GM18507 (cell line): ENCODE measurements at regions not wholly inside any gene's neighbourhood (a gene's known extent, or its start where the extent isn't known, plus 50 kb on each side); places are given as distances from the start of the nearest gene placed in this dataset.
"Not testable (repeated sequence)": the region's sequence is repeated elsewhere in the genome, so short reads cannot be mapped to it uniquely, and the experiment has no call there.

Experiments
- DNase-seq: peaks from one replicate; pipeline ENCODE4 v3.0.0; 2011; ENCODE audit warnings: low read depth; ENCODE audit not compliant: insufficient read length; ENCODE audit errors: extremely low spot score
- FAIRE-seq: peaks from 2 replicates; lab custom pipeline; 2011; peaks lifted over from hg19 to GRCh38; lab: Jason Lieb, UNC

GRCh38 chr11:19631712-19632498 lies 80.7 kb upstream of the NAV2 start:
- FAIRE-seq (no peak), DNase-seq (no peak)

DNA sequence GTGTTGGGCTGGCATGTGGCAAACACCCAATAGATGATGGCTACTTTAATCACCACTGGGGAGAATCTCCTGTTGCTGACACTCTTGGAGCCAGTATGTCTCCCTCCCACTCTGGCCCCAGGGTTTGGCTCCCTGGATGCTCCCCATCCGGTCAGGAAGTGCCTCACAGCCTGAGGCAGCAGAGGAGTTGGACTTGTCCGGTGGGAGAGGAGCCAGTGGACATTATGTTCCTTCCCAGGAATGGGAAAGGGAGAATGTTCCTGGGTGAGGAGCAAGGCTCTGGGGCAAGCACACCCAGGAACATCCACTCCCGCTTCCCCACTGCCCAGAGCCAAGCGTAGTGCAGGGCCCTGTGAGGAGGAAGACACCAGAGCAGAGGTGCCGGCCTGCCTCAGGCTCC lies 84.6 kb upstream of the NAV2 start:
- no peak for FAIRE-seq

DNA sequence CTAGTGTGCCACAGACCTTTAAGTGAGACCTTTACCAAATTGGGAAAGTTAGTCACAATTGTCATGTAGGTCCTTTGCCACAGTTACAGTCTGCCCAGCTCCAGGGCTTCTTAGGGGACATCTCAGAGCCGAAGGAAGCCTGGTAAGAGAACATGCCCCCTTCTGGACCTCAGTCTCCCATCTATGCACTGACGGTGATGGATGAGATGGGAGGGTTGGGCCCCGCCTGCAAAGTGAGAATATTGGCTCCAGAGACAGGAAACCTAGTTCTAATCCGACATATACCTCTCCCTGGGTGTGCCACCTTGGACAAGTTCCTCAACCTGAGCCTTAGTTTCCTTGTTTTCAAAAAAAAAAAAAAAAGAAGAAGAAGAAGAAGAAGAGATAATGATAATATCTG lies 85.1 kb upstream of the NAV2 start:
- DNase-seq, result no peak
- FAIRE-seq, result no peak

More for the DNA sequence above, 84.6 kb upstream of the NAV2 start:
- DNase-seq, result no peak

- FAIRE-seq (no peak), DNase-seq (no peak)
These were observed 87.2 kb upstream of the NAV2 start for GRCh38 chr11:19625438-19625837.

- no peak for DNase-seq
- FAIRE-seq, result no peak
These were observed 94.7 kb upstream of the NAV2 start for GRCh38 chr11:19617696-19618523.

DNA sequence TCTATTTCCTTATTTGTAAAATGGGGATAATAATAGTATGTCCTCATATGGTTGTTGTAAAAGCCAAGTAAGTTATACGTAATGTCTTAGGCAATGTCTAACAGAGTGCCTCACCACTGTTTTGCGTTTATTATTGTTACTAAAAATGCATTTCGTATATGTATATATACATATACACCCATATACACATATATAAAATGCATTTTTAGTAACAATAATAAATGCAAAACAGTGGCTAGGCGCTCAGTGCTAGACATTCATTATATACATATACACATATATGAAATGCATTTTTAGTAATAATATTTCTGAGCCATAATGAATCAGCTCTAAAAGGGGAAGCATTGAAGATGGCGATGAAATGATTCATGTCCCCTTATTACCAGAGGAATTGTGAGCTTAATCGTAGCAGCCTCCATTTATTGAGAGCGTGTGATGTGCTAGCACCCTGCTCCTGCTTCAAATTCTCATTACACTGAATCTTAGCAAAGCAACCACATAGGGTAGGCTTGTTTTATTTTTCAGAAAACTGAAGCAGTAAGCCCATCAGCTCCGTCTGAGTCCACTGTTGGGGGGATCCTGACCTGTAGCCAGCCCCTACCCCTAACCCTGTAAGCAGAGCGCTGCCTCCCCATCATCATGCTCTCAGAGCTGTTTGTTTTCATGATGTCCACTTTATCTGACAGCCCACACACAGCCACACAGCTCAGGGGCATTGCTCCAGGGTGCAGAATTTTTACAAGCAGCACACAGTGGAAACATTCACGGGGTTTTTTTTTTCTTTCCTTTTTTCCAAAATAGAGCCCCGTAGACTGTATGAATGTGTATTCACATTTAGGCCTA lies 97.1 kb upstream of the NAV2 start:
- FAIRE-seq (no peak), DNase-seq (no peak)

- FAIRE-seq (no peak), DNase-seq (no peak)
These were observed 98.2 kb upstream of the NAV2 start for GRCh38 chr11:19614370-19614940.

DNA sequence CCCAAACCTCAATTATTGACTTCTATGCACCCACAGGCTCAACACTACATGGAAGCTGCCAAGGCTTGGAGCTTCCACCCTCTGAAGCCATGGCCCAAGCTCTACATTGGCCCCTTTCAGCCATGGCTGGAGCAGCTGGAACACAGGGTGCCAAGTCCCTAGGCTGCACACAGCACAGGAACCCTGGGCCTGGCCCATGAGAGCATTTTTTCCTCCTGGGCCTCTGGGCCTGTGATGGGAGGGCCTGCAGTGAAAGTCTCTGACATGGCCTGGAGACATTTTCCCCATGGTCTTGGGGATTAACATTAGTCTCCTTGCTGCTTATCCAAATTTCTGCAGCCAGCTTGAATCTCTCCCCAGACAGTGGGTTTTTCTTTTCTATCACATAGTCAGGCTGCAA lies 100.6 kb upstream of the NAV2 start:
- not testable (repeated sequence) for FAIRE-seq, DNase-seq

DNA sequence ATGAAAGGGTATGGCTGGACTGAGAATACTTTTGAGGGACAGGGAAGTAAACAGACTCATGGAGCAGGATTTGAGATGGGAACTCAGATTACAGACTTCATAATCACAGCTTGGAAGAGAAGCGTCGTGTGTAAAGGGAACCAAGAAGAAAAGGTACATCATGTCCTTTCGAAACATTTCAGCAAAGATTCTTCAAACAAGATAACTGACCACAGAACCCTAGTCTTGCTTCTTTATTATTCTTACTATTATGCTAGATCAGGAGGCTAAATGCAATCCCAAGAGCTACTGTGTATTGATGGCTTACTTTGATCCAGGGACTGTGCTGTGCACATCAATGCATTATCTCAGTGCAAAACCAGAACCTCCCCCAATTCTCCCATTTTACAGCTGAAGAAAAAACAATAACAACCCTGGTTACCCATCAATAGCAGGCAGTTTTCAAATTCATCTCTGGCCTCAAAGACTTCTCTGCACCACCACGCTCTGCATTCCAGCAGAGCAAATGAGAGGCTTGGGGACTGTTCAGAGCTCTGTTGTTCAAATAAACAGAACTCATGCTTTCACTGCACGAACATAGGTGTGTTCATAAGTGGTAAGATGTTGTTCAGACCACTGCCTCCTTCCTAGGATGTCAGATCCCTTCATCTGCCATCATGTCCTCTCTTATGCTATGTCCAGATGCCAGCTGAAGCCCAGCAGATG lies 104.8 kb upstream of the NAV2 start:
- DNase-seq (no peak), FAIRE-seq (no peak)

GRCh38 chr11:19606856-19607655 lies 105.6 kb upstream of the NAV2 start:
- no peak for FAIRE-seq
- no peak for DNase-seq

DNA sequence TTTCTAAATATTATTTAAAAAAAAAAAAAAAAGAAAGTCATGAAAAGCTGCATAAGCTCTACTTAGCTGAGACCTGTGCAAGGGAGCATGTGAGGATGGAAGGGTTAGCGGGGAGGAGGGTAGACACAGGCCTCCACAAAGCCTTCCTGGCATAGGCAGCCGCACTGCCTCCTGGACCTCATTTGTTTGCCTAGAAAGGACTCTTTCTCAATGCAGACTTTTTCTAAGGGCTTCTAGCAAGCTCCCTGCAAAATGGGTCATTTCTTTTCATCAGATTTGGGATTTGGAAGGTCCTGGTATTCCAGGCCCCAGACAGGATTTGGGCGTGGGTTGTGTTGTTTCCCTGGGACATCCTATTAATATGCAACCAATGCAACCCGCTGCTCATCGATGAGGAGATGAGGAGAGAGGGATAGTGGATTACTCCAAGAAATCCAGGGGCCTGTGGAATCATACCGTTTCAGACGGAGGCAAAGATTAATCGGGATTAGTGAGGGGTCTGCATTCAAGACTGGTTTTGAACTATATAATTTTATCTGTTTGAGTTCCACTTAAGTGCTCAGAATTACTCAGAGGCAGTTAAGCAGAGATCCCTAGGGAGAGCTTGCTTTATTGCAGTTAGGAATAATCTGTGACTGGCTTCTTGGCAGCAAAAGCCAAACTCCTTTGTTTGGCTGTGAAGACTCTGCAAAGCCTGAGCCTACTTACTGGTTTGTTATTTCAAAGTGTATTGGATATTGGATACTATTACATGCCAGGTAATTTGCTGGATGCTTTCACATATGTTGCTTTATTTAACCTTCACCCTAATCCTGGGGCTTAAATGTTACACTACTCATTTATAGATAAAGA lies 106.9 kb upstream of the NAV2 start:
- DNase-seq, result no peak

DNA sequence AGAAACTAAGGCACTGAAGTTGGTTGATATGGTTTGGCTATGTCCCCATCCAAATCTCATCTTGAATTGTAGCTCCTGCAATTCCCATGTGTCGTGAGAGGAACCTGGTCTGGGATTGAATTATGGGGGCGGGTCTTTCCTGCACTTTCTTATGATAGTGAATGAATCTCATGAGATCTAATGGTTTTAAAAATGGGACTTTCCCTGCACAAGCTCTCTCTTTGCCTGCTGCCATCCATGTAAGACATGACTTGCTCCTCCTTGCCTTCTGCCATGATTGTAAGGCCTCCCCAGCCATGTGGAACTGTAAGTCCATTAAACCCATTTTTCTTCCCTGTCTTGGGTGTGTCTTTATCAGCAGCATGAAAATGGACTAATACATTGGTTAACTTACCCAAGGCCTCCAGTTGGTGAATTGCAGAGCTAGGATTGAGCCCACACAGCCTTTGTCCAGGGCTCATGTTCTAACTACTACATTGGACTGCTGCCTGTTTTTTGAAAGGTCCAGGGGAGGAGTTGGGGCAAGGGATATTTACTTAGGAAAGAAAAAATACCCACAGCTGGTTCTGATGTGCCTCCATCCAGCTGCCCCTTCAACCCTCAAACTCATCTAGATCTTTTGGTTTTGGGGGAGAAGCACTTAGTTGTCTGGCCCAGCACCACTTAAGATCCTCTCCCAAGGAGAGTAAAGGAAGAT lies 107.8 kb upstream of the NAV2 start:
- DNase-seq (no peak), FAIRE-seq (no peak)

More for the DNA sequence above, 106.9 kb upstream of the NAV2 start:
- no peak for FAIRE-seq

DNA sequence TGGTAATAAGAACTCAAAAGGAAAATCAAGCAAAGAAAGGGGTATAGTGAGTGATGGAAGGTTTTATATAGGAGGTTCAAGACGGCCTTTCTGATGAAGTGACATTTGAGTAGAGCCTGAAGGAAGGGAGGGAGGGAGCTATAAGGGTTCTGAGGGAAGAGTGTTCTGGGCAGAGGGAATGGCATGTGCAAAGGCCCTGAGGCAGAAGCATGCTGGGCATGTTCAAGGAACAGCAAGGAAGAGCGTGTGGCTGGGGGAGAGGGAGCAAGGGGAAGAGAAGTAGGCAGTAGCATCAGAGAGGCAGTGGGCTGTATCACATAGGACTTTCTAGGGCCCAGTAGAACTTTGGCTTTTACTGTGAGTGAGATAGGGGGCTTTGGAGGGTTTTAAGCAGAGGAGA lies 108.9 kb upstream of the NAV2 start:
- DNase-seq (no peak), FAIRE-seq (no peak)

DNA sequence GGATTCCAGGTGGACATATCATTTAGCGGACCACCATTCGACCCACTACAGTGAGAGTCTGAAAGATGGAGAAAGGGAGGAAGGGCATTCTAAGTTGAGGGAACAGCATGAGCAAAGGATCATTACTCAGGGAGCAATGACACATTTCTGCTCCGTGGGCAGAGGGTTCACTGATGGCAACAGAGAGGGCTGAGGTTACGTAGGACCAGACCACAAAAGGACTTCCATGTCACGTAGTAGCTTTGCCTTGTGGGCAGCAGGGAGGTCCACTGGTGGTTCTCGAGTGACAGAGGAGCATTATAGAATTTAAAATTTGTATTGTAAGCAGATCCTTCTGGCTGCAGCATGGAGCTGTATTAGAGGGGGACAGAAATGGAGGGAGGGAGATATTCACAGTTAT lies 109.7 kb upstream of the NAV2 start:
- DNase-seq (no peak), FAIRE-seq (no peak)

- FAIRE-seq (no peak), DNase-seq (no peak)
These were observed 110.2 kb upstream of the NAV2 start for GRCh38 chr11:19602406-19602805.

DNA sequence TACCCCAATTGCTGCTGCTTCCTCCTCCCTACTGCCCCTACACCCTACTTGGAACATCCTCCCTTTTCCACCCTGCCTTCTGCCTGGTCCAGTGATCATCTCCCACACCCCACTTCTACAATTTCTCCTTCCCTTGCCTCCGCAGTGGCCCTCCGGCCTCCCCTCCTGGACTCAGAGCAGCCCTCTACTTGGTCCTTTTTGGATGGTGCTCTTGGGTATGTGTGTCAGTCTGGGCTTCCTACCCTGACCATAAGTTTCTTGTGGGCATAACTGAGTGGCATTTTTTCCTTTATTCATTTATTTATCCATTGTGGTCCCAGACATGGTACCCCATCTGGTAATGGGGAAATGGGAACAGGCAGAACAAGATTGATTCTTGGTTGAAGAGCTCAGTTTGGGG lies 111.4 kb upstream of the NAV2 start:
- FAIRE-seq (no peak), DNase-seq (no peak)

DNA sequence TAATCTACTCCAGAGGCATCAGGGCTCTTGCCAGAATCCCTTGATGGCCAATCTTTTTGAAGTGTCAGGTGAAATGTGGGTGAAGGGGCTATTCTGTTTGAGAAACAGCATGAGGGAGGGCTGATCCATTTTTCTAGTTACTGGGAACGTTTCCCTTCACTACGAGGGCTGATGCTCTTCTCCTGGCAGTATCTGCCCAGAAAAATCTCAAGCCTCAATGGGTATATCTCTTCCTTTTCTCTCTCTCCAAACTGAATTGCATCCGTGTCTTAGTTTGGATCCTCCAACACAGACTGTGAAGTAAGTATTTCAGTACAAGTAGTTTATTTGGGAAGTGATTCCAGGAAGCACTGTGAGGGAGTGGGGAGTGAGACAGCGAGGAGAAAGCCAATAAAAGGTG lies 113.0 kb upstream of the NAV2 start:
- FAIRE-seq, result no peak
- DNase-seq, result no peak
